NCI-H2196 treated with DMSO at 0.1 percent for 48 hours (cell line): ENCODE measurements at regions not wholly inside any gene's neighbourhood (a gene's known extent, or its start where the extent isn't known, plus 50 kb on each side); places are given as distances from the start of the nearest gene placed in this dataset.

Source experiments
- DNase-seq: peaks from one replicate; lab custom pipeline; 2025; ENCODE audit not compliant: unreplicated experiment; lab: John Stamatoyannopoulos, UW

DNA sequence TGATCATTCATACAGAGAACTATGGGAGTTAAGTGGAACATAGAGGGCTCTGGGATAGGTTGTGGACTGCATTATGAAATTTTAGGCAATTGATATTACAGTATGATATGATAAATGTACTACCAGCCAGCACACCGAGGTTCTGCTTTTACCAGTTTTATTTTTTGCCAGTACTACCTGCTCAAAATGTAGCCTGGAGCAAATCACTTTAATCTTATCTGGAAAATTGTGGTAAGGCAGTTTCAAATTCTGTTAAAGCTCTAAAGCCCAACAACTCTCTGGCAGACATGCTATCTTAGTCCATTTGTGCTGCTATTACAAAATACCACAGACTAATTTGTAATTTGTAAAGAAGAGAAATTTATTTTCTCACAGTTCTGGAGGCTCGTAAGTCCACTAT is 474.9 kb upstream of the CWC22 start:
- DNase-seq: no peak

DNA sequence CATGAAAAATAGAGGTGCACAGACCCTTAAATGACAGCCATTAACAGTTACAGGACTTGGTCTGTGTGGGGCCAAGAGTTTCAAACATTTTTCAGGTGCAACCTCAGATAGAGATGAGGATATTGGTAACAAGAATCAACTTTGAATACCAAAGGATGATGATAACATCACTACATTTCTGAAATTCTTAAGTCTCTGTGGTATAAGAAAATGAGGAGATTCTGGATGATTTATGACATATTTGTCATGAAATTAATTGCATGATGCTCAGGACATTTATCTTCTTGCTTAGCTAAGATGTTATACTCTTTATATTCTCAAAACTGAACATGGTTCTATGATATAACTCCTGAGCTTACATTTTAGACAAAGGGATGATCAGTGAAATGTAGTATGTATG is 471.8 kb upstream of the CWC22 start:
- no peak for DNase-seq

DNA sequence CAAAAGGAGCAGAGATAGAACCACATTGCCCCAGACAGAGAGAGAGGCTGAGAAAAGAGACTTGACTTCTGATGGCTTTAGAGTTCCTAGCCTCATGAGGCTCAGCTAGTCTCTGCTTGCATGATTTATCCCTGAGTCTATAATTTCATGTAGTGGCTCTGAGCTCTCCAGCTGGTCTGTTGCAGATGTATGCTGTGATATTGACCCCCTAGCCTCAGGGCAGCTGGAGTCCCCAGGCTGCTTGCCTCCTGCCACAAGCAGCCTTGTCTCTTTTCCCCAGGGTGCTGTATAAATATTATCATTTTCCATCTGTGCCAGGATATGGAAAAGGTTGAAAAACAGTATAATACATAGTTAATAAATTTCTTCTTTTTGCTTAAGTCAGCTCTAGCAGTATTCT is 467.6 kb upstream of the CWC22 start:
- DNase-seq: no peak

DNA sequence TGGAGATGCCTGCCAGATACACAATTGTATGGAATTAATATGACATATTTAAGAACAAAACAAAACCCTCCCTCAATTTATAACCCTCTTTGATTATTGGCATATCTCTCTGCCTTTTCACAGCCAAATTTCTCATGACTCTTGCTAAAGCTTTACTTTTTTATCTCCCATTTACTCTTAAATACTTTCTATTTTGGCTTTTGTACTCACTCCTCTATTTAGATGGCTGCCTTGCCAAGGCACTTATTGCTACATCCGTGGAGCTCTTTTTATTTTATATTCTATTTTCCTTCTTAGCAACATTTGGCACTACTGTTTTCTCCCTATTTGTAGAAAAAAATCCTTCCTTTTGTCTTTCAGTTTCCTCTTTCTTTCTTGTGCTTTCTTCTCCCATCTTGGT is 466.4 kb upstream of the CWC22 start:
- DNase-seq: no peak

DNA sequence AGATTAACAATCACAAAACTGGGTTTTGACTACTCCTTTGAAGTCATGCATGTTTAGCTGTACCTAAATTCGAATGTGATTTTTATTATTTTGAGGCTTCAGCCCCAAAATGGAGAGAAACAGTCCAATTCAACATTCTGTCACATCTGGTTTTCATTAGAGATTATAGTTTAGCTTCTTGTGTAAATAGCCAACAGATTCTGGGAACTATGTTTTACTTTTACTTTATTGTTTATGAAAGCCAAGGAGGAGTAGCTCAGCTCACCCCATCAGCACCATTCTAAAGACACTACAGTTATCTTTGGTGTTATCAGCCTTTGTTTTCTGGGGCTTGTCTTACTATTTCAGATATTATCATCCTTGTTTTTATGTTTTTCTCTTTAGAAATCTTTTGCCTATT is 465.0 kb upstream of the CWC22 start:
- DNase-seq: no peak

DNA sequence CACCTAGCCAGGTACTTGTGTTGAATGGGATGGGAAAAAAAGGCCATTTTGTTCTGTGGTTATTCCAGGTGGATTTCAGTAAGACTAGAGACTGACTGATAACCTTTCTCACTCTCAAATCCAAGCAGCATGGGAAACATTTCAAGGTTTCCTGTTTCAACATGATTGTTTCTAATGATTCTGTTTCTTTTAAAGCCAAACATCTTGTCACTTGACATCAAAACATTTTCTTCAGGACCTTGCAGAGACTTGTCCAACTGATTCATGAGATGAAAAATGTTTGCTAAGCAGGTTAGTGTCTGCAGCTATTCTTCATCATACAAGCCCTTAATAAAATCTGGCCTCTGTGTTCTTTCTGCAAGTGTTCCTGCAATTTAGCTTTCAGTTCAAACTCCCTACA is 456.5 kb upstream of the CWC22 start:
- DNase-seq: no peak

DNA sequence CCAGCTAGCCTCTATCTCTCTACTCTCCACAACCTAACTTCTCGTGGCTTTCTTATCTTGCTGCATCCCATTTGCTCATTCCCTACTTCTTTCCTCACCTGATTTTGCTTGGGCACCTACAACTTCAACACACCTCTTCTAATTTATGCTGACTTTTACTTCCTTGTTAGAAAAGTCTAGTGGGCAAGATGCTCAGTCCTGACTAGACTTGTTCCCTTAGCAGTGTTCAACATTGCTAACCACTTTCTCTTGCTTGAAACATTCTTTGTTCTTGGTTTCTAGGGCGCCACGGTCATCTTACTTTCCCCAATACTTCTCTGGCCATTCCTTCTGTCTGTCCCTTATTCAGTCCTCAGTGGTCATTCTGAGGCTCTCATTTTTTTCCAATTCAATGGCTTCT is 454.7 kb upstream of the CWC22 start:
- no peak for DNase-seq

DNA sequence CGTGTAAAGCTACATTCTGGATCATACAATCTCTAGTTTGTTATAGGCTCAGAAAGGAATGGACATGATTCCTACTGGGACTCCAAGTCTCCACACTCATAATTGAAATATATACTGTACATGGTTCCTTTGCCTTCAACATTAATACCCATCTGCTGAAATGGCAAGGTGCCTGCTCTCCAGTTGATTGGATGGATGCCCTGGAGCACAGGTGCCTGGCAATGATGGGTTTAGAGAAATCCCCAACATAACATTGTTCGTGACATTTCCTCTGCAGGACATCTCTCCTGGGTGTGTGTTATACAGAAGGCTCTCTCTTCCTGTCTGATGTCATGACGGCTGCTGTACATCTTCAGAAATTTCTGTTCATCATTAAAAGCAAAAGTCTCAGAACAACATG is 449.7 kb upstream of the CWC22 start:
- no peak for DNase-seq

DNA sequence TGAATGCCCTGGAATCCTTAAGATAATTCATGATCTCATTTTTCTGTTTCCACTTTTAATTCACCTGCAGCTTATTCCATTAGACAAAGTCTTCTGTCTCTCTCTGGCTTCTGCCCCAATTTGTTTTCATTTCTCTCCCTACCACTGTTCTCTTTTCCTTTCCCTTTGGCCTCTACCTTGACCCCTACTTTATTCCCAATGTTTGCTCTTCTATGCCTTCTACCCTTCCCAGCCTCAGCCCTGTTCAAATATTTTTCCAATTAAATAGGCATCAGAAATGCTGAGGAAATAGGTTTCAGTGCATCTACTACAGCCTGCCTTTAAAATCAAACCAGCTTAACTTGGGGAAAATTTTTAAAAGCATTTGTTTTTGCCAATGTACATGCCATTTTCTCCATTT is 443.7 kb upstream of the CWC22 start:
- DNase-seq: no peak

DNA sequence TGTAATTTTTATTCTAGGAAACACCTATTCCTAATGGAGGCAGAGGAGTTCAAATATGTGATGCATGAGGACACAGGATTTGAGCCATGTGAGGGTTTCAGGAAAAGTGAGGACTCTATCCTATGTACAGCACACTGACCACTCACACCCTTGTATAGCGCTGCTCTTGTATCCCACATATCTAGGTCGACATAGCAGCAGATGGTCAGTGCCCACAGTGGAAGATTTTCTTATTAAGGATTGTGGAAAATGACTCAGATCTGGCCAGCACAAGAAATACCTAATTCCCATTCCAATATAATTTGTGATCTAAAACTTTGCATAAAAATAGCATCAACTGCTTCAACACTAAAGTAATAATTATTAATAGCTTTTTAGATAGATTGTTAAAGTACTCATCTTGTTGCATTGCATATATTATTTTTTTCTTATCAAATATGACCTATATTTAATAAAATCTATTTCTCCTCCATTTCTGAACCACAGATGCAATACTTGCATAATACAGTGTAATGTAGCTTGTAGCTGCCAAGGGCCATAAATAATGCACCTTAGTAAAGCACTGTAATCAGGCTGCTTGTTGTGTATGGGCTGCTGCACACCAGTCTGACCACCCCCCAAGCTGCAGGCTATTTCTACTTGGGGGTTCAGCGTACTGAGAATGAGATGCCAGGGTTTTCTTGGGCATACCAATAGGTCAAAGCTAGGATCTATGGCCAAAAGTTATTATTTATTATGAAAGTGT is 442.2 kb upstream of the CWC22 start:
- DNase-seq: no peak

DNA sequence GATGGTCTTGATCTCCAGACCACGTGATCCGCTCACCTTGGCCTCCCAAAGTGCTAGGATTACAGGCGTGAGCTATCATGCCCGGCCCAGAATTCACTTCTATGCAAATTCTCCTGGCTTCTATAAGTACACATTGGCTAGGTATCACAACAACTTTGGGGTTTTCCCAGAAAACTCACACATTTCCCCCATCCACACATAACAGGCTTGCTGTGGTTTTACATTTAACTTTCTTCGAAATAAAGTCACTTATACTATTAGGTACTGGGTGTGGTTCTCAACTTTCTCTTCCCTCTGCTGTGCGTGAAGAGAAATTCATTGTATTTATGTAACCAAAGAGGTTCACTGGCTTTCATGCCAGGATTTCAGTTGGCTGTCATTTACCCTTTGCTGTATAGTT is 439.4 kb upstream of the CWC22 start:
- no peak for DNase-seq

DNA sequence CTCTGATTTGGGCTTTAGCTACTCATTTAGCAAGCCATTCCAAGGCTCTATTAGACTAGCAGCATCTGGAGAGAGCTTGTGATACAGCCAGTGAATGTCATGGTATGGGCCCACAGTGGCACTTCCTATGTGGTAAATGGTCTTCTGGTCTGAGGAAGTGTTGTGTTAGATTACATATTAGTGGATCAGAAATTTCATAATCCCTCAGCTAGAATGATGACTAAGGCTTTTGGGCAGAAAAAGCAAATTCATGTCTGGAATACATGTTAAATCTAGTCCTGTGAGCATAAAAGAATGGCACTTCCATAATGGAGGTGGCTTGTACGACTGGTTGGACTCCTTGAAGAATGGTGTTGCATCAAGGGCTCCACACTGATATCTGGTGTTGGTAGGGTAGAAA is 436.8 kb upstream of the CWC22 start:
- no peak for DNase-seq

DNA sequence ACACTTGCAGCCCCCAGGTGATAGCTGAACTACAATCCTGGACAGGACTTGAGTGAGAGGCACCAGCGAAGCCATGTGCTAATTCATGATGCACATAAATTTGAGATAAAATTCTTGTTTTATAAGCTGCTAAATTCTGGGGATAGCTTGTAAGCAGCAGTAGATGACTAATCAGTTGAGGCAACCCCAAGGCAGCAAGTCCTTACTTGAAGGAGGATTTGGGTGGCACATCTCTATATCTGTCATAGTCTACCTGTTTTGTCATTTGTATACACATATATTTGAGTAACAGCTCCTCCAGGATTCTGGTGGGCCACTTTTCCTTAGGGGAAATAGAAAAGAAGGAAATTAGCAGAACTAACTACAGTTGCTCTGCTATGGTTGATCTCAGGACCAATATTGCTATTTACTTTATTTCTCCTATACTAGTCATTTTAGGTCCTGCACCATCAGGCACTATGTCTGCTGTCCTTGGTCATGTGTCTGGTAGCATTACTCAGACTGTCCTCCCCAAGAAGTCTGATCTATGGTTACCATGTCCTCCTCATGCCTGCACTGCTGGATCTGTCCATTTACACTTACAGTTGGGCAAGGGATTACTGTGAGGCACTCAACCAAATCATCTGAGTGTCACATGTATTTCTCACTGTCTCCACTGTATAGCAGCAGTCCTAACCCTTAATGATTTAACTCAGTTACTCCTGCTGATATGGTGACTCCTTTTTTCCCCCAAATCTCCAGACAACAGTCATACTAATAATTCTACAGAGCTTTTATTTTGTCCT is 436.0 kb upstream of the CWC22 start:
- DNase-seq: no peak

DNA sequence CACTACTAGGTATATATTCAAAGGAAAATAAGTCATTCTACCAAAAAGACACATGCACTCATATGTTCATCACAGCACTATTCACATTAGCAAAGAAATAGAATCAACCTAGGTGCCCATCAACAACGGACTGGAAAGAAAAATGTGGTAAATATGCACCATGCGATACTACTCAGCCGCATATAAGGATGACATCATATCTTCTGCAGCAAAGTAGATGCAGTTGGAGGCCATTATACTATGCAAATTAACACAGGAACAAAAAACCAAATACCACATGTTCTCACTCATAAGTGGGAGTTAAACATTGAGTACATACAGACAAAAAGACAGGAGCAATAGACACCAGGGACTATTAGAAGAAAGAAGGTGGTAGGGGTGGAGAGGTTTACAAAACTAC is 412.1 kb upstream of the CWC22 start:
- DNase-seq: no peak

DNA sequence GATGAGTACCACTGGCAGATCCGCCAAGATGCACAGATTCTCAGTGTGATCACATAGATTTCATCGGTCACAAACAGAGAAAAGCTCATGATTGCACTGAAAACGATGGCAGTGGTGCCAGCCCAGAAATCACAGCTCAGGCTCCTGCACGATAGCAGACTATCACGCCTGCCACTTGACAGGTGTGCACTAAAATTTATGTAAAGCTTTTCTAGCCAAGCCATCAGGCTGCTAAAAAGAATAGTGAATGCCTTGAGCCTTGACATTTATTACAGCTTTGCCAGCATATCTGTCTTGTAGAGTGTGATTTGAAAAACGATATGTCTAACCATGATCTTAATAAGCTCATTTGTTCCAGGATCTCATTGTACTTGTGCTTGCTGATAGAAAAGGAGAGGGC is 409.5 kb upstream of the CWC22 start:
- no peak for DNase-seq

DNA sequence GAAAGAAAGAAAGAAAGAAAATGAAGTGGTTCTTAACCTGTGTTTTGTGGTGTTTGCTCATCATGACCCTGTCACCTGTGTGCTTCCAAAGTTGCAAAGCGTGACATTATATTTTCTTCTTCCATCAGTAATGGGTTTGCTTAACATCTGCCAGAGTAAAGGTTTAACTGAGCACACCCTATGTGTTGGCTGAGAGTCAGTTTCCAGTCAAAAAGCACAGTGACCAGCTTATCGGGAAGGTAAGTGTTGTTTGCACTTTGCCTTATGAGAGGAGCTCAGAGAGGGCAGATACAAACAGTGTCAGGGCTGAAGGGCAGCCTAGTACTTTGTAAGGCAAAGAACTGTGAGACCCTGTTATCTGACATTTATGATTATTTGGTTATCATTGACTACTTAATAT is 406.2 kb upstream of the CWC22 start:
- no peak for DNase-seq

DNA sequence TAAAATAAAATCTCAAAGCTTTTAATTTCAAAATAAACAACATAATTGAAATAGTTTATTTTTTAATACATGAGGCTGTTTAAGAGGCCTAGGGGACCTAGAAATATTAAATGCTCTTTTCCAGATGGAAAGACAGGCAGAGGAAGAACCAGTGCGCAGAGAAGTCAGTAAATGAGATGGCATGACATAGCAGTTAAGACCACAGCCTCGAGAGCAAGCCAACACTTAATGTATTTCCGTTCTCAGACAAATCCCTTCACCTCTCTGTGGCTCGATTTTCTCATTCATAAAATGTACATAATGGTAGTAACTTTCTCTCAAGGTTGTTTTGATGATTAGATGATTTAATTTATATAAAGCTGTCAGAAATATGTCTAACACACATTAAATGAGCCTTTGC is 405.1 kb upstream of the CWC22 start:
- DNase-seq: no peak

DNA sequence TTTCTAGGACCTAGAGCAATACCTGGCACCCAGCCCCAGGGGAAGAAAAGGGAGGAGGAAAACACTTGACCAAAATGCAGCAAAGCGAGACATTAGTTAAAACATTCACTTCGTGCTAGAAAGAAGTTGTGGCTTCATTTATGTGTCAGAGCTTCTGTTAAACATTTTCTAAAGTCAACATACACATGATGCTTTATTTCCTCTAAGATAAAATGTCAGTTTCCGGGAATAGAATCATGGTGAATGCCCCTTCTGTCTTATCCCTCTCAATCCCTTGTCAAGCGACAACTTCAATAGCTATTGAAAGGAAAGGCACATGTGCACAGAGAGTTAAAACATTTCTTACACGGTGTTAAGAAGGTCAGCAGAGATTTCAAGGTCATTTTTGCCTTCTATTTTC is 404.6 kb upstream of the CWC22 start:
- no peak for DNase-seq

DNA sequence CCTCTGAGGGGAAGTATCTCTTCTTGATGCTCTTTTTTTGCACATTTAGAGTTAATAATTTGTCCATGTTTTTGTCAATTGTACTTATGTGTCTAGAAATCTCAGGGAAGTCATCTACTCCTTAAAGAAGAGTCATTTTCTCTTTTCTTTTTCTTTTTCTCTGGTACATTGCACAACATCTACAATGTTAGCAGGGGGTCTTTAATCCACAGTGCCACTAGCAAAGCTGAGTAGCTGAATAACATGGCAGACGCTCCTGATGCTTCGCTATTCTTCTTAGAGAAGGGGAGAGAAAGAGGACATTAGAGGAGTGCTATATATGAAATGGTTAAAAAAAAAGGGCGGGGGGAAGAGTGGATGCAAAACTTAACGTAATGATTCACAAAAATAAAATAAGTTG is 399.6 kb upstream of the CWC22 start:
- DNase-seq: no peak

DNA sequence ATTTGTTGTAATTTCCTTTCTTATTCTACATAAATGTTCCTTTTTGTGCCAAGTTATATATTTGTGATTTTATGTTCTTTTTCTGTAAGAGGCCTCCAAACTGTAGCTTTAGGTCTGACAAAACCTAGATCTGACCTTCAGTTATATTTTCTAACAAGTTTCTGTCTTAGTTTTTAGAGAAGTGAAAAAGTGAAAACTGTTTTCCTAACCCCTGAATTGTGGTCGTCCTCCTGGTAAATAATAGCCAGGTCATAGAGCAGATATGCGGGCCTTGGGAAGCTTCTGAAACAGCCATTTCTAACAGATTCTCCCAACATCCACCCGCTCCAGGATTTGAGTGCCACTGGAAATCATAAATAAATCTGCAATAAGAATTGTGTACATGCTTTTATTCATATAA is 398.4 kb upstream of the CWC22 start:
- DNase-seq: no peak

DNA sequence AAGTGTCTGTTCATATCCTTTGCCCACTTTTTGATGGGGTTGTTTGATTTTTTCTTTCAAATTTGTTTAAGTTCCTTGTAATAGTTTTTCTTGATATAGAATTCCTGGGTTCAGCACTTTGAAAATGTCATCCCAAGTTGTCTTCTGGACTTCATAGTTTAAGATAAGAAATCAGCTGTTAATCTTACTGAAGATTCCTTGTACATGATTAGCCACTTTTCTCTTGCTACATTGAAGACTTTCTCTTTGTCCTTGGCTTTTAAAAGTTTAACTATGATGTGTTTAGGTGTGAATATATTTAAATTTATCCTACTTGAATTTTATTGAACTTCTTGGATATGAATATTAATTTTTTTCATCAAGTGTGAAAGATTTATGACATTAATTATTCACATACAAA is 387.2 kb upstream of the CWC22 start:
- DNase-seq: no peak

DNA sequence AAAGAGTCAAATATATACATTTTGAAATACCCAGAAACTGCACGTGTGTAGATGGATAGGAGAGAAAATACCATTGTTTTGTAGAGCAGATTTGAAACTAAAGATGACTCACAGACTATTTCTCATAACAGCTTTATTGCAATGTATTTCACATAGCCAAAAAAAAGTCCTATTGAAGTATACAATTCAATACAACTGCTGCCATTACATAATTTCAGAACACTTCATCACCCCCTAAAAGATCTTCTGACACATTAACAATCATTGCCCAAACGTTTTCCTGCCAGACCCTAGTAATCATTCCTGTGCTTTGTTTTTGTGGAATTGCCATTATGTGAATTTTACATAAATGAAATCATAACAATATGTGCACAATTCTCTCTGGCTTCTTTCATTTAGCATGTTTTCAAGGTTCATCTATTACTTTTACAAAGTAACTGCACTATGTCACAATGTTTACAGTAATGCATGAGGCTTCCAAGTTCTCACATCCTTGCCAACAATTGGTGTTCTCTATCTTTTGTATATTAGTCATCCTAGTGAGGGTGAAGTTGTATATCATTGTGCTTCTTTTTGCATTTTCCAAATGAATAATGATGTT is 378.6 kb upstream of the CWC22 start:
- DNase-seq: no peak
